Panc1 (cell line): ENCODE measurements at regions not wholly inside any gene's neighbourhood (a gene's known extent, or its start where the extent isn't known, plus 50 kb on each side); places are given as distances from the start of the nearest gene placed in this dataset.

ENCODE experiments used
- POLR2AphosphoS5 ChIP-seq: IDR thresholded peaks from 2 replicates; pipeline ENCODE4 v1.6.1; 2012; ENCODE audit warnings: mild to moderate bottlenecking, low read depth, low read length, moderate library complexity
- REST ChIP-seq, 2 experiments: IDR thresholded peaks; 2 replicates each; pipeline ENCODE4 v1.6.1; 2011 to 2012; ENCODE audit warnings: low read depth in 2 of 2, control low read depth in 1 of 2, low read length in 1 of 2, mild to moderate bottlenecking in 1 of 2, moderate library complexity in 1 of 2; ENCODE audit not compliant: insufficient read depth in 1 of 2
- TF ChIP-seq, protein P1 (sequence below): fragments of 450-650 bp; IDR thresholded peaks from 2 replicates; pipeline ENCODE4 v1.5.1; 2017; ENCODE audit warnings: mild to moderate bottlenecking

DNA sequence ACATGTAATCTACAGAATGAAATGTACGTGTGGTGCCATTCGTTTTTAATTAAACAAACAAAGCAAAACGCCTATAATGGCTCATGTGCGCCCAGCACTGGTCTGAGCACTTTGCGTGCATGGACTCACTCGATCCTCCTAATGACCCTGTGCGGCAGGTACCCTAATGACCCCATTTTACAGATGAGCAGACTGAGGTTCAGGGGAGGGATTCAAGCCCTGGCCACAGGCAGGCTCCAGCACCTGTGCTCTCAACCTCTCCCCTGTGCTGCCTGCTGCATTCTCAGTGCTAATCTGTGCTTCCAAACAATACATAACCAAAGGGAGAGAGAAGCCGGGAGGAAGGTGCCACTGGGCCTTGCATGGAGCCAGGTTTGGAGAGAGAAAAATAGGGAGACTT lies 124.2 kb upstream of the ZBTB40 start:
- TF ChIP-seq, protein P1, sequence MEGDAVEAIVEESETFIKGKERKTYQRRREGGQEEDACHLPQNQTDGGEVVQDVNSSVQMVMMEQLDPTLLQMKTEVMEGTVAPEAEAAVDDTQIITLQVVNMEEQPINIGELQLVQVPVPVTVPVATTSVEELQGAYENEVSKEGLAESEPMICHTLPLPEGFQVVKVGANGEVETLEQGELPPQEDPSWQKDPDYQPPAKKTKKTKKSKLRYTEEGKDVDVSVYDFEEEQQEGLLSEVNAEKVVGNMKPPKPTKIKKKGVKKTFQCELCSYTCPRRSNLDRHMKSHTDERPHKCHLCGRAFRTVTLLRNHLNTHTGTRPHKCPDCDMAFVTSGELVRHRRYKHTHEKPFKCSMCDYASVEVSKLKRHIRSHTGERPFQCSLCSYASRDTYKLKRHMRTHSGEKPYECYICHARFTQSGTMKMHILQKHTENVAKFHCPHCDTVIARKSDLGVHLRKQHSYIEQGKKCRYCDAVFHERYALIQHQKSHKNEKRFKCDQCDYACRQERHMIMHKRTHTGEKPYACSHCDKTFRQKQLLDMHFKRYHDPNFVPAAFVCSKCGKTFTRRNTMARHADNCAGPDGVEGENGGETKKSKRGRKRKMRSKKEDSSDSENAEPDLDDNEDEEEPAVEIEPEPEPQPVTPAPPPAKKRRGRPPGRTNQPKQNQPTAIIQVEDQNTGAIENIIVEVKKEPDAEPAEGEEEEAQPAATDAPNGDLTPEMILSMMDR = no peak
- TF ChIP-seq POLR2AphosphoS5 (no peak), REST (IDR thresholded peaks at IDR 0.05; ENCODE audit: insufficient read depth in 1 of 2, low read depth in 2 of 2, low read length in 1 of 2) (no peak)
